ENCODE measurements at regions not wholly inside any gene's neighbourhood (a gene's known extent, or its start where the extent isn't known, plus 50 kb on each side); places are given as distances from the start of the nearest gene placed in this dataset.

- H3K79me2 ChIP-seq (ENCODE audit: insufficient read depth, low read length), result no peaks in the 10 kb centered on the region
- TF ChIP-seq EZH2phosphoT487 (conservative IDR thresholded peaks at IDR 0.05; ENCODE audit: low read length) (no peak), CTCF (IDR thresholded peaks at IDR 0.05; ENCODE audit: insufficient read depth, low read length, poor library complexity, severe bottlenecking) (no peak)
- no peak overlapping the region for H3K4me2 ChIP-seq (ENCODE audit: low read depth, low read length, poor library complexity, severe bottlenecking)
- H3K4me3 ChIP-seq (ENCODE audit: insufficient read depth, low read length, poor library complexity, severe bottlenecking), result no peak overlapping the region
- no peaks in the 10 kb centered on the region for H3K9me2 ChIP-seq (replicated peaks; ENCODE audit: insufficient read depth, low read length)
- H3F3A ChIP-seq (ENCODE audit: insufficient read depth), result no peaks in the 10 kb centered on the region
- H3K36me3 ChIP-seq (ENCODE audit: low read length), result no peaks in the 10 kb centered on the region
- H3K9ac ChIP-seq (ENCODE audit: low read length), result no peak overlapping the region
- no peaks in the 10 kb centered on the region for H3K27me3 ChIP-seq (ENCODE audit: low read length)
- H2AFZ ChIP-seq (ENCODE audit: low read depth, low read length, severe bottlenecking), result no peak overlapping the region
- H3K27ac ChIP-seq (ENCODE audit: low read depth, low read length), result no peak overlapping the region
- H3K9me3 ChIP-seq (ENCODE audit: insufficient read depth, low read length), result no peaks in the 10 kb centered on the region
- H4K20me1 ChIP-seq (ENCODE audit: low read depth, low read length), result no peaks in the 10 kb centered on the region
Observed at GRCh38 chr3:95508124-95508523, 1306.3 kb upstream of the EPHA6 start.

GRCh38 chr3:95511828-95512227 lies 1302.6 kb upstream of the EPHA6 start:
- Histone ChIP-seq H3K9ac (ENCODE audit: low read length) (no peak overlapping the region), H3F3A (ENCODE audit: insufficient read depth) (no peaks in the 10 kb centered on the region), H2AFZ (ENCODE audit: low read depth, low read length, severe bottlenecking) (no peak overlapping the region), H3K4me3 (ENCODE audit: insufficient read depth, low read length, poor library complexity, severe bottlenecking) (no peak overlapping the region), H3K27me3 (ENCODE audit: low read length) (no peaks in the 10 kb centered on the region), H3K9me3 (ENCODE audit: insufficient read depth, low read length) (no peaks in the 10 kb centered on the region), H3K36me3 (ENCODE audit: low read length) (no peaks in the 10 kb centered on the region), H4K20me1 (ENCODE audit: low read depth, low read length) (no peaks in the 10 kb centered on the region), H3K27ac (ENCODE audit: low read depth, low read length) (no peak overlapping the region), H3K4me2 (ENCODE audit: low read depth, low read length, poor library complexity, severe bottlenecking) (no peak overlapping the region), H3K79me2 (ENCODE audit: insufficient read depth, low read length) (no peaks in the 10 kb centered on the region), H3K9me2 (replicated peaks; ENCODE audit: insufficient read depth, low read length) (no peaks in the 10 kb centered on the region)
- TF ChIP-seq CTCF (IDR thresholded peaks at IDR 0.05; ENCODE audit: insufficient read depth, low read length, poor library complexity, severe bottlenecking) (no peak), EZH2phosphoT487 (conservative IDR thresholded peaks at IDR 0.05; ENCODE audit: low read length) (no peak)

- TF ChIP-seq CTCF (IDR thresholded peaks at IDR 0.05; ENCODE audit: insufficient read depth, low read length, poor library complexity, severe bottlenecking), result no peak
- no peak for TF ChIP-seq EZH2phosphoT487 (conservative IDR thresholded peaks at IDR 0.05; ENCODE audit: low read length)
- H3F3A ChIP-seq (ENCODE audit: insufficient read depth), result no peaks in the 10 kb centered on the region
- H4K20me1 ChIP-seq (ENCODE audit: low read depth, low read length), result no peaks in the 10 kb centered on the region
- no peak overlapping the region for H3K4me2 ChIP-seq (ENCODE audit: low read depth, low read length, poor library complexity, severe bottlenecking)
- no peaks in the 10 kb centered on the region for H3K9me2 ChIP-seq (replicated peaks; ENCODE audit: insufficient read depth, low read length)
- H3K27ac ChIP-seq (ENCODE audit: low read depth, low read length), result no peak overlapping the region
- no peaks in the 10 kb centered on the region for H3K36me3 ChIP-seq (ENCODE audit: low read length)
- H3K9me3 ChIP-seq (ENCODE audit: insufficient read depth, low read length), result no peaks in the 10 kb centered on the region
- H3K79me2 ChIP-seq (ENCODE audit: insufficient read depth, low read length), result no peaks in the 10 kb centered on the region
- no peaks in the 10 kb centered on the region for H3K27me3 ChIP-seq (ENCODE audit: low read length)
- H3K4me3 ChIP-seq (ENCODE audit: insufficient read depth, low read length, poor library complexity, severe bottlenecking), result no peak overlapping the region
- H2AFZ ChIP-seq (ENCODE audit: low read depth, low read length, severe bottlenecking), result peak overlapping the region; percentile 20
- H3K9ac ChIP-seq (ENCODE audit: low read length), result no peak overlapping the region
Observed at GRCh38 chr3:95514260-95514659, 1300.1 kb upstream of the EPHA6 start.
